C1 segment of cervical spinal cord (tissue), 14 donors: ENCODE measurements at regions not wholly inside any gene's neighbourhood (a gene's known extent, or its start where the extent isn't known, plus 50 kb on each side); places are given as distances from the start of the nearest gene placed in this dataset.
A peak's percentile ranks its signal among the peaks of the same experiment; 100 is the strongest.

Experiments
- DNase-seq, 14 donors: peaks; one replicate each; lab custom pipeline; 2025; lab: John Stamatoyannopoulos, UW

DNA sequence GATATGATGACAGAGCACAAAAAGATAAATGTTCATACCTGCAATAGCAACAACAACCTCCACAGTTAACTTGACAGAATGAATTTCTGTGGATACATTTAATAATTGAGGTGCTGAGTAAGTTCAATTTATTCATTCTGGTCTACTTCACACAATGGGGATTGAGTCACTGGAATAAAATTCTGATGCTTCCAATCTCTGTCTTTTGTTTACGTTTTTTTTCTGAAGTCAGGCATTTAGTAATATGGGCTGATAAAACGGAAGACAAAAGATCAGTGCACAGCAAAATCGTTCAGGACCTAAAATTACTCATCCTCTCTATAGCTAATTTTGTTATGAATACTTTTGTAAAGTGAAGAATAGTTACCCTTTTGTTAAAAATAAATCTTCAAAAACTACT, 565.9 kb upstream of the CCDC54 start:
- no peak for DNase-seq

DNA sequence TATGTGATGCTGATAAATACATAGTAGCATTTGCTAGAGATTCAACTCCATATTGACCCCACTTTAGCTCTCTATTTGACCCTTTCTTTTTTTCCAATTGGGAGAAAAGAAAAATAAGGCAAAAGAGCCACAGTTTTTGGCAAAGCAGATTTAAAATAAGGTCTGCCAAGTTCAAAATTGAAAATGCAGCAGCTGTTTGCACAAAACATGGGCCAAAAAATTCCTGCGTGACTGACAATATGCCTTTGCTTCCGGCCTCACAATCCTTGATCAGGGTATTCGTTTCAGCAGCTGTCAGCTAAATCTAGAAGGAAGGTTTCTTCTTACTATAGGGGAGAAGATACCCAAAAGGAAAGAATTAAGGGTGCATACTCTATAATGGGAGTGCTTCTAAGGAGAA, 563.5 kb upstream of the CCDC54 start:
- no peak for DNase-seq

DNA sequence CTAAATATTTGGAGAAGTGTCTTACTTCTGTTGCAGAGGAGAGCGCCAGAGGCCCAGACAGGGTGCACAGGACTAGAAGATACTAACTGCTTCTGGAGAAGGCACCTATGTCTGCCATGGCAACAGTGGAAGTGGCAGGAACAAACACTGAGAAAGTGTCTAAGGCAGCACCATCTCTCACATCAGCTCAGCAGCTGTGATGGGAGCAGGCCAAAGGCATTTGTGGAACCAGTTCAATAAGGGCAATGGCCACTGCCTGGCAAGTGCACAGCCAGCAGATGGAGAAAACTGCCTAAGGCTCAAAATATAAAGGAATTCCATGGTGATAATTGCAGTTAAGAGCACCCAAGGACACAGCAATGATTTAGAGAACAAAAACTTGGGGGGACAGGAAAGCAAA, 563.0 kb upstream of the CCDC54 start:
- peak in 2 of 14 donors; percentile 14 to 18 for DNase-seq

DNA sequence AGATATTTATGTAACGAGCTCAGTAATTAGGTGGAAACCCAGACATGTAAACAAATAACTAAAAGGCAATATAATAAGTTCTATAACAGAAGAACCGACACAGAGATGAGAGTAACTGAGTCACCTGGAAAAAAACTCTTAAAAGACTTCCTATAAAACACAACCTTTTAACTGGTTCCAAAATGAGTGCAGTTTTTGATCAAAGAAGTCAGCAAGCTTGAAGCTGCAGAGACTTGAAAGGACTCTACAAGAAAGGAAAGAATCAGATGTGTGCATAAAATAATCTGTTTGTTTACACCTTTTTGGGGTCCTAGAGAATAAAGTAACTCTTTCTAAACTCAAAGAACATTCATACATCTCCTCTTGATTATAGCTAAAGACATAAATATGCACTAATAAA, 560.4 kb upstream of the CCDC54 start:
- no peak for DNase-seq

DNA sequence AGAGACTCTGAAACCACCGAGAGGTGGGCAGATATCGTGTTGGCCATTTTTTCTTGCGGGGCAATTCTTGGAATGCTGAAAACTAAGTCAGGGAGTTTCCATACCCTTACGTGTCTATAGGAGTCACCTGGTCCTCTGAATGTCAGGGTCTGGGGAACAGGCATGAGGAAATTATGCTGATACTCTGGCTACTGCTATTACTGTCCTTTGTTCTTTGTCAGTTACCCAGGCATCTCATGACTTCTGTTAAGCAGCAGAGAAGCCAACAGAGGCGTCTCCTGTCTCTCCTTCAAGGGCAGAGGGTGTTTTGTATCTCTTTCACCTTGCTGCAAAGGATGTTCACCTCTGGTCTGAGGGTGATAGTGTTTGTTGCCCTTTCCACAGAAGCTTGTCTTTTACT, 559.5 kb upstream of the CCDC54 start:
- DNase-seq = no peak

DNA sequence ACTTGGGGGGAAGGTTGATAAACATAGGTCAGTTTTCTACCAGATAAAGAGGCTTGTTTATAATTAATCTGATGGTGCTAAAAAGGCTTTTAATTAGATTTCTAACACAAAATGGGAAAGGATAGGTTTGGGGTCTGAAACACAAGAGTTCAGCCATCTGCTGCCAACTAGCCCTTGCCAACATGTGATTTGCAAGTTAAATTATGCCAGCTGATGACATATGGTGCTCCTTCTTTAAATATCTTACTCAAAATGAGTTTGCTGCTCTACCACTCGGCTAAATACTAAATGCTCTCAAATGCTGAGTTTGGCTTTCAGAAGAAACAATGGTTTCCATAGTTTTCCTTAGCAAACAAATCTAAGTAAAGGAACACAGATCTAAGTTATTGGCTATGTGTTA, 557.8 kb upstream of the CCDC54 start:
- DNase-seq = peak in 1 of 14 donors; percentile 4

DNA sequence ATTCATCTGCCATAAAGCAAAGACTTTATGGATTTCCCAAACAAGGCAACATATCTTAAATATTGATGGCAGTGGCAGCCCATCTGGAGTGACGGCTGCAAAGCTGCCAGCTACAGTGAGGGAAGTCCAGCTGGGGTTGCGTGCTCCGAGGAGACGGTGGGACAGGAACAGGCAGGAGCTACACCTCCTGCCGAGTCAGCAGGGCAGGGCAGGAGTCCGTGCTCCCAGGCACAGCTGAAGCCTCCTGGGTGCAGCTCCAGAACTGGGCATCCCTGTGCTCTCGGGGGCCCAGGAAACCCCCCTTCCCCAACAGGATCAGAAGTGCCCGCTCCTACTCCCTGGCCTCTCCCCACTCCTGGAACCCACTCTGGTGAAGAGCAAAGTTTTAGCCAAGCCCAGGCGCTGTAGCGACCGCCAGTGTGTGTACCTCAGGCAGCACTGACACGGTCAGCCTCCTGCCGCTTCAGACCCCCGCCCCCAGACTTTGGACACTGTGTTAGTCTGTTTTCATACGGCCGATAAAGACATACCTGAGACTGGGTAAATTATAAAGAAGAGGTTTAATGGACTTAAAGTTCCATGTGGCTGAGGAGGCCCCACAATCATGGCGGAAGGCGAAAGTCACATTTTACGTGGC, 556.4 kb upstream of the CCDC54 start:
- no peak for DNase-seq

DNA sequence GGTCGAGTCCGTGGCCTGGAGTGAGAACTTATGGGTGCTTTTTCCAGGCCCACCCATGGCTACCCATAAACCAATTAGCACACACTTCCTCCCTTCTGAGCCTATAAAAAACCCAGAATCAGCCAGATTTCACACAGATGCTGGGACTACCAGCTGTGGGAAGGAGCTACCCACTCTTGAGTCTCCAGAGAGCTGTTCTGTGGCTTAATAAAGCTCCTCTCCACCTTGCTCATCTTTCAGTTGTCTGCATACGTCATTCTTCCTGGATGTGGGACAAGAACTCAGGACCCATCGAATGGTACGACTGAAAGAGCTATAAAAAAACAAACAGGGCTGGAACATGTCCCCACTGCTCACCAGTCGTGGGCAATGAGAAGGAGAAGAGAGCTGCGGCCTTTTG, 555.4 kb upstream of the CCDC54 start:
- DNase-seq = no peak

DNA sequence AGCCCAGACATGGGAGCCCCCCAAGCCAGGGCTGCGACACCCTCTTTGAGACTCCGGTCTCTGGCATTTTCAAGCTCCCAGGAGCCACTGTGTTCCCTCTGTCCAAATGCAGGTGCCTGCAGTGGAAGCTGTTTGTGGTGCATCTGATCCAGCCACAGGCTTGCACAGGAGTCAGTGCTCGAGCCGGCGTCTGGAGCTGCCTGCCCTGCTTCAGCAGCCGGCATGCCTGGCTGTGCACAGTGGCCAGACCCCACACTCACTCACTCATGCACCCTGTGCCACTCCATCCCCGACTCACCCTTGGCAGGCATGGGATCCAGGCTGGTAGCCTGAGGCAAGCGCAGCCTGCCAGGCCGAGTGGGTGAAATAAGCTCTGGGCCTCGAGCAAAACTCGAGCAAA, 555.0 kb upstream of the CCDC54 start:
- no peak for DNase-seq

DNA sequence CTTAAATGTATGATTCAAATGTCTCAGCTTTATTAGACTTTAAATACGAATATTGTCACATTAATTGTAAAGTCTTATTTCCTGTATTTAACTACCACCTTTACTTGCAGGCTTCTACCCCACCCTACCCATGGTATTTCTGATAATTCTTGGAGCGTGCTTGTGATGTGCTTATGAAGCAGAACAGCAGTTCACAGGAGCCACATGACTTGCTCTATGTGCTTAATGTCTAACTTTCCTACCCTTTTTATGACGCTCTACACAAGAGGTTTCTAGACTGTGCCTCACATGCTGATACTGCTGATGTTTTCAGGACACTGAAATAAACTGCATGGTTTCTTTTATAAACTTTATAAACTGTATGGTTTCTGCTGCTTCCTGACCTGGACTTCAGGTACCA, 553.5 kb upstream of the CCDC54 start:
- no peak for DNase-seq

DNA sequence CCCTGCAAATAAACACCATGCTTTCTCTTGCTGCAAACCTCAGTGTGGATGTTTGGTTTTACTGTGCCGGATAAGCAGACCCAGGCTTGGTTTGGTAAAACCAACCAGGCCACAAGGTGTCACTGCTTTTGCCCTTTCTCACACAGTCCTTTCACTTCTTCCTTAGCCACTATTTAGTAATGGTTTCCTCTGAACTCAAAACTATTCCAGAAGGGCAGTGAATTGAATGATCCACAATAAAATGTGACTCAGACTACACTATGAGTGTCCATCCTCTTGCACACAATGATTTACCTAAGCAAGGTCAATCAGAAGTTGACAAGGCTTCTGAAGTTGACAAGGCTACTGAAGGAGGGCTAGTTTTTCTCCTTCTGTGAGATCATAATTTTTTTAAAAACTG, 552.4 kb upstream of the CCDC54 start:
- DNase-seq = peak in 1 of 14 donors; percentile 9

DNA sequence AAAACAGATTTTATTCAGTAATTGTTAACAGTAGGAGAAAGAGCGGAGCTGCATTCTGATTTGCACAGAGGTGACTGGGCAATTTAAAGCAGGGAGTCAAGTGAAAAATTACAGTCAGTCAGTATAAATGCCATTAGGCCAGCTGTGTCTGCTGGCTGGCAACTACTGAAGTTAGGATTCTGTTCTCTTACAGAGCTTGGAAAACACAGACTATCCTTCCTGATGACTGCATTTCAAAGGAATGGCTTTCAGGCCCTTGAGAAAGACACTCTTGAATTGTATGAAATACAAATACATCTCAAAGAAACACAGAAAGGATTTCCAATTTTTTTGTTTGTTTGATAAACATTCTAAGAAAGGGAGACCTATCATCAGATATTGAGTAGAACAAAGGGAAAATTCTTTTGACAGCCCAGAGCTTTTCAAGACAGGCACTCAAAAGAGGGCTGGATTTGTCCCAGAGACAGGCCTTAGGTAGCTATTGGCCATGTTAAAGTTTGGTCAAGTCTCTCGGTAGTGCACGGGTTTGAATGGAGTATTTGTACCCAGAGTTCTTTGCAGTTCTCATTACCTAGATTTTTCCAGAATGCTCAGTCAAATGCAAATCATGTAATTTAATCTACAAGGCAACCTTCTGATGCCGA, 551.2 kb upstream of the CCDC54 start:
- no peak for DNase-seq

DNA sequence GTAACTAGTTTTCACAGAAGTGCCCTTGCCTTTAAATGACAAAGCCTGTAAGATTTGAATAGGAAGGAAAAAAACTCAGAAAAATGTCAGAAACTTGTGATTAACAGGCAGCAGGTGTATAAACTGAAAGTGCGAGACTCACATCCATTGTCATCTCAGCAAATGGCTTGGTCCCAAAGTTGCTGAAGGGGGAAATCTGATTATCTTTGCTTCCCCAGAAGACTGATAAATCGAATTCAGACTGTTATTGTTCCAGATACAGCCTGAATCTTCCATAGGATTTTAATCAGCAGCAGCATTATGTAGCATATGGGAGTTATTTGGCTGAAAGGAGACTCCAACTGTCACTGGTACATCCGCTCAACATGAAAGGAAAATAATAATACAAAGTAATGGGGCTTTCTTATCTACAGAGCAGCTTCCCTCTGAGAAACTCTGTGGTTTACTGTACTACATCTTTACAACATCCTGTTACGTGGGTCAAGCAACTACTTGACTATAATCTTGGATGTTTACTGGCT, 550.4 kb upstream of the CCDC54 start:
- no peak for DNase-seq

DNA sequence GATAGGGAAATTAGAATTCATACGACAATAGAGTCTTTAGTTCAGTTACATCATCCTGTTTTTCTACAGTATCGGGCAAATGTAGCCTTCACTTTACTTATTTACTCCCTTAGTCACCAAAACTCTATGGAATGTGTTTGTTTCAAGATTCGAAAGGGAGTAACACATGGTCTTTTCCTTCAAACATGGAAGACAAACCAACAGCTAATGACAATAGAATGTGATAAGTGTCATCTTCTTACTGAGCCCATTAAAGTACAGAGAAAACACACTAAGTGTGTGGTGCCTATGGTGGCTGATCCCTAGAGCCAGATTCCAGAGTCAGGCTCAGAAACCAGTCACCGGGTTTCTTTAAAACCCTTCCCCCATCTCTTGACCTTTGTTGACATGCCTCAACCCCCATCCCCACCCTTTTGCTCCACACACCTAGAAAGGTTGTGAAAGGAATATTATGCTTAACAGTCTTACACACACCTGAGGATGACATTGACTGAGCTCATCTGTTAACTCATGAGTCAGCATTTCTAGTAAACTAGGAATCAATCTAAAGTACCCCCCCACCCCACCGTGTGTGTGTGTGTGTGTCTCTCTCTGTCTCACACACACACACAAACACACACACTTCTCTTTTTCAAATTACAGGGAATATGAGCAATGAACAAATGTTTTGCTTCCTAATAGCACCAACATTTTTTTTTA, 549.6 kb upstream of the CCDC54 start:
- DNase-seq = no peak

DNA sequence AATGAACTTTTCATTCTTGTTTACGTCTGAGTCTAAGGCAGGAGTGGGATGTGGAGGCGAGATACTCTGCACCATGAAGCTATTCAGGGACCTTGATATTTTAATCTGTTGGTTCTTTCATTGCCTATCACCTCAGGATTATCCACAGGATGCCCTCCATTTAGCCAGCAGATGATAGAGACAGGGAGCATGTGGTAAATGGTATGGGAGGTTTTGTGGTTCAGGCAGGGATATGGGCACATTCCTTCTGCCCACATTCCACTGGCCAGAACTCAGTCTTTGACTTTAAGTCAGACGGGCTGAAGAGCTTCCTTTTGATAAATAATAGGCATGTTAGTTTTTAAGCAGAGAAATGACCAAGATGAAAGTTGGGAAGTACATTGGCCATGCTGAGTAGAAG, 548.0 kb upstream of the CCDC54 start:
- DNase-seq = no peak

DNA sequence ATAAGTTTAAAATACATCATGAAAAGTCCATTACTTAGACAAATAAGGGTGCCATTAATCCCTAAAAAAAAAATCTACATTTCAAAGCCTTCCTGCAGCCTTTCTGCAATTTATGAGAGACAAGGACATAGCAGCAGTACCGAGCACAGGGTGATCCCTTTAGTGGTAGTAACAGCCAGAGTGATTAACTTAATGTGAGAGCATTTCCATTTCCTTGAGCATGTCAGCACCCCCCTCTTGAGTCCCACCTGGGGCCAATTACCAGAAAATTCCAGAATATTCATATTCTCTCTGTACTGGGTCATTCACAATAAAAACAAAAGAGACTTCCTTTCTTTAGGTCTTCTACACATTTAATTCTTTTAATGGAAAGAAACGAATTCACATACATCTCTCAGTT, 546.9 kb upstream of the CCDC54 start:
- DNase-seq = no peak

DNA sequence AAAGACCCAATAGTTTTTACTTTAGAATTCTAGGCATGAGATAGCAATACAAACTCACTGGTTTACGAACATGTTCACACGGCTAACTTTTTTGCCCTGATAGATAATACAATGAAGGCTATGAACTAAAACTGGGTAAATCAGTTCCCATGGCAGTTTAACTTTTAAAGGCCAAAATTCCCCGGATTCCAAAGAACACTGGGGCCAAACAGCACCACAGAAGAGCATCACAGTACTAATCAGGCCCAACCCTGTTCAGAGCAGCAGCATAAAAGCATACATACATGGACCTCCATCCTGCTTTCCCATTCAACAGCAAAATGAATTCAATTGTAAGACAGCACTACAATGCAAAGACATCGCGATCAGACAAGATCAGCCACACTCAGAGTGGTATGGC, 540.3 kb upstream of the CCDC54 start:
- DNase-seq = no peak

DNA sequence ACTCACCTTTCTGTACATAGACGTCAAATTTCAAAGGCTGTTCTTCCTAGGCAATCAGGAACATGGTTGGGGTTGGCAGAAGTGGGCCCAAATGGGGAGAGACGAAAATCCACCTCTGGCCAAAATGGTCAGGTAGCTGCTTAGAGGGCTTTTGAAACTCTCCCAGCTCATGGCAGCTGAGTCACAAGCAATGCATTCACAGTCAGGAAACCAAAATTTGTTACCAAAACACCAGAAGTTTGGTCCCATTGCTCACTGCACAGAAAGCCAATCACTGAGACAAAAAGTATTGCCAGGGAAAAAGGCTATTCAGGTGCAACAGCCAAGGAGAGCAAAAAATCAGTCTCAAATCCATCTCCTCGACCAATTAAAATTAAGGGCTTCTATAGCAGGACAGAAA, 539.6 kb upstream of the CCDC54 start:
- no peak for DNase-seq

DNA sequence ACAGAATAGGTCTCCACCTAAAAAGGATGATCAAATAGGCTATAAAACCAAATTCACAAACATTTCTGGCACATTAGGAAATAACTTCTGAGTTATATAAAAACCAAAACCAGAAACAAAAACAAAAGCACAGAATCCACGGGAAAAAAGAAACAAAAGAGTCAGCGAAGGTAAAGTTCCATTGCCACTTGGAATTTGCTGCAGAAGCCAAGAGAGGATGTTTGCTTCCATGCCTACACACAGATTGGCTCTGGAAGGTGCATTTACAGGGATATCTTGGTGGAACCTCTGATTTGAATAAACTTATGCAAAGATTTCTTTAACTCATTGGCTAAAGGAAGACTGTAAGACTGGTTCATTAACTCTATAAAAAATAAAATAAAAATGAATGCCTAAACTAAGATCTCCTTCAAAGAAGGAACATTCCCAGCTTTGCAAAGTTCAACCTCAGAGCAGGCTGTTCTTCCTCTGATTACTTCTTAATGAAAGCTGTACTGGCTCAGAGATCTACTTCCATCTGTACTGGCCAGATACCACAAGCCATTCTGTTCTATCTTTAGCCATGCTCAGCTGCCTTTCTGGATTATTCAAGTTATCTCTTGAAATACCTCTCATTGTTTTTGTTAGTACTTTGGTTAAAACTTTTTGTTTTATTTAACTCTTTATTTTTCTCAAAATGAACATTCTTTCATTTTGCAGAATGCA, 537.5 kb upstream of the CCDC54 start:
- no peak for DNase-seq

DNA sequence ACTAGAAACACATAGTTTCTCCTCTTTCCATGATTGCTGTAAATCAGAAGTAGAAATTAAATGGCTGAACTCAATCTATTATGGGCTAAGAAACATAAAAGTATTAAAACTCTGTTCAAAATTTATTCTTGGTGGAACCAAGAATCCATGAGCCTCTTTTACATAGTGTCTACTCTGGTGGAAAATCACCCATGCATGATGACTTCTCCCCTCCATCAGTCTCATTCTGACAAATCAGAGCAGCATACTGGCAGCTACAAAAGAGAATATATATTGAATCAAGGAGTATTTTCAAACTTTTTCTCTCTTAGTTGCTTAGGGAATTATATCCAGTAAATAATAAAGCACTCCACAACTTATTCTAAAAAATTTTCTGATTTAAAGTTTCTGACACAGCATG, 536.9 kb upstream of the CCDC54 start:
- DNase-seq = no peak

DNA sequence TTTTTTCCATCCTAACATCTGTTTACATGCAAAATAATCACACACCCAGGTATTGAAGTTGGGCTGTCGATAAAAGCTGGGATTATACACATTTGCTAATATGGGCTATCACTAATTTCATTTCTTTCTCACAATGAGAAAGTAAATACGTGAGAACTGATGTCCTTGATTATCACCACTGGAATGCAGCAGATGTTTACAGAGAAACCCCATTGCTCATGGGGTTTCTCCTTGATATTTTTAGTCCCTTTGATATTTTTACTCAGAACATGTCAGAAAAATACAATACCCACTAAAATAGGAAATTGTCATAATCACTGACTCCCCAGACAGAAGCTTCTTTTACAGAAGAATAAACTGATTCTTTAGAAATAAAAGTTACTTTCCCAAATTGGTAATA, 535.1 kb upstream of the CCDC54 start:
- DNase-seq = no peak

DNA sequence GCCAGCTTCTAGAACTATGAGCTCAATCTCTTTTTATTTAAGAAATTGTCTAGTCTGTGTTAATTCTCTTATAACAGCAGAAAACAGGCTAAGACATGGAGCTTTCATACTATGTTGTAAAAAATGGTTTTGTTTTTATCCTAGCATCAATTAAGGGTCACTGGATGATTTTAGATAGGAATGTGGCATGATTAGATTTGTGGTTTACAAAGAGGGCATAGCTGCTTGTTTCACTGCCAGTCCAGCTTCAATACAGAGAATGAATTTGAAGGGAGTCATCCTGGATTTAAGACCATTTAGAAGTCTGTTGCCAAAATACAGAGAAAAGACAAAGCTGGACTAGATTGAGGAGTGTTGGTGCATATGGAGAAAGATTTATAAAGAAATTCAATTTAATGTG, 532.6 kb upstream of the CCDC54 start:
- no peak for DNase-seq
